Tongue (tissue), 1 donor: ENCODE measurements at regions not wholly inside any gene's neighbourhood (a gene's known extent, or its start where the extent isn't known, plus 50 kb on each side); places are given as distances from the start of the nearest gene placed in this dataset.
"Not testable (repeated sequence)": the region's sequence is repeated elsewhere in the genome, so short reads cannot be mapped to it uniquely, and the experiment has no call there.

Source experiments
- DNase-seq: peaks from one replicate; pipeline ENCODE4 v3.0.0-alpha.2; 2015

- no peak for DNase-seq
These were observed 75.2 kb upstream of the CD28 start for GRCh38 chr2:203631068-203631757.

GRCh38 chr2:203636588-203637470 is 69.6 kb upstream of the CD28 start:
- DNase-seq: no peak

GRCh38 chr2:203637471-203638167 is 68.8 kb upstream of the CD28 start:
- no peak for DNase-seq

- DNase-seq: not testable (repeated sequence)
These were observed 64.6 kb upstream of the CD28 start for GRCh38 chr2:203641865-203642264.

- DNase-seq: not testable (repeated sequence)
These were observed 63.6 kb upstream of the CD28 start for GRCh38 chr2:203642841-203643240.

- DNase-seq: no peak
These were observed 60.6 kb upstream of the CD28 start for GRCh38 chr2:203645831-203646230.

GRCh38 chr2:203646266-203646864 is 60.1 kb upstream of the CD28 start:
- no peak for DNase-seq

GRCh38 chr2:203646961-203647360 is 59.5 kb upstream of the CD28 start:
- no peak for DNase-seq

GRCh38 chr2:203647579-203647978 is 58.9 kb upstream of the CD28 start:
- no peak for DNase-seq

- no peak for DNase-seq
These were observed 58.2 kb upstream of the CD28 start for GRCh38 chr2:203648273-203648672.

- DNase-seq: no peak
These were observed 57.1 kb upstream of the CD28 start for GRCh38 chr2:203649176-203649814.

- peak; percentile 64 for DNase-seq
These were observed 55.4 kb upstream of the CD28 start for GRCh38 chr2:203650860-203651613.

- no peak for DNase-seq
These were observed 54.8 kb upstream of the CD28 start for GRCh38 chr2:203651621-203652020.

- DNase-seq: no peak
These were observed 51.6 kb upstream of the CD28 start for GRCh38 chr2:203654826-203655225.

- peak; percentile 63 for DNase-seq
These were observed 49.7 kb upstream of the CD28 start for GRCh38 chr2:203656522-203657287.
